ENCODE measurements at regions not wholly inside any gene's neighbourhood (a gene's known extent, or its start where the extent isn't known, plus 50 kb on each side); places are given as distances from the start of the nearest gene placed in this dataset.

DNA sequence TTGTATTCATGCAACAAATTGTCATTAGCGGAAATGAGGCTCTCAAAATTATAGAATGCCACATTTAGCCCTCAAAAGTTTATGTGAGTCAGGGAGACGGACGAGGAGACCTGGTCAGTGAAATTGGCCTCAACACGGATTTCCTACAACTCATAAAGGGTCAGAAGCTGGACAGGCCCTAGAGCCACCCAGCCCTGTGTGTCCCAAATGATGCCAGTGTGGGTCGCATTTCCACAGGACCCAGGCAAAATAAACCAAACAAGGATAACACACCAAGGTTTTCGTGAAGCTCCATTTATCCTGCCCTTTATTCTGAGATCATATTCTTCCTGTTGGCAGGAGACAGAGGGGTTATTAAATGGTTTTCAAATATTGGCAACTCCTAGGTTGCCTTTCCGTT is 72.0 kb upstream of the COL5A1 start:
- TF ChIP-seq, protein P1, sequence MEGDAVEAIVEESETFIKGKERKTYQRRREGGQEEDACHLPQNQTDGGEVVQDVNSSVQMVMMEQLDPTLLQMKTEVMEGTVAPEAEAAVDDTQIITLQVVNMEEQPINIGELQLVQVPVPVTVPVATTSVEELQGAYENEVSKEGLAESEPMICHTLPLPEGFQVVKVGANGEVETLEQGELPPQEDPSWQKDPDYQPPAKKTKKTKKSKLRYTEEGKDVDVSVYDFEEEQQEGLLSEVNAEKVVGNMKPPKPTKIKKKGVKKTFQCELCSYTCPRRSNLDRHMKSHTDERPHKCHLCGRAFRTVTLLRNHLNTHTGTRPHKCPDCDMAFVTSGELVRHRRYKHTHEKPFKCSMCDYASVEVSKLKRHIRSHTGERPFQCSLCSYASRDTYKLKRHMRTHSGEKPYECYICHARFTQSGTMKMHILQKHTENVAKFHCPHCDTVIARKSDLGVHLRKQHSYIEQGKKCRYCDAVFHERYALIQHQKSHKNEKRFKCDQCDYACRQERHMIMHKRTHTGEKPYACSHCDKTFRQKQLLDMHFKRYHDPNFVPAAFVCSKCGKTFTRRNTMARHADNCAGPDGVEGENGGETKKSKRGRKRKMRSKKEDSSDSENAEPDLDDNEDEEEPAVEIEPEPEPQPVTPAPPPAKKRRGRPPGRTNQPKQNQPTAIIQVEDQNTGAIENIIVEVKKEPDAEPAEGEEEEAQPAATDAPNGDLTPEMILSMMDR (IDR thresholded peaks at IDR 0.05): no peak
- no peak for TF ChIP-seq POLR2A (IDR thresholded peaks at IDR 0.05)
